CD4-positive, alpha-beta T cell (primary cell): ENCODE measurements at regions not wholly inside any gene's neighbourhood (a gene's known extent, or its start where the extent isn't known, plus 50 kb on each side); places are given as distances from the start of the nearest gene placed in this dataset.

Experiments used
- ATAC-seq: fragments of 200-7000 bp; cut with Tn5 transposase; one replicate; pipeline ENCODE4 v1.10.0; 2022; ENCODE audit warnings: mild to moderate bottlenecking; ENCODE audit not compliant: poor library complexity
- CTCF ChIA-PET: fragments of 350-600 bp; sonication (Branson Sonifier 250); formaldehyde crosslinking; loops from one replicate; lab custom pipeline; 2021; ENCODE audit warnings: antibody characterized with exemption, inconsistent platforms; lab: Charles Lee
- POLR2A ChIA-PET: fragments of 350-600 bp; sonication (Branson Sonifier 250); formaldehyde crosslinking; loops from one replicate; lab custom pipeline; 2021; ENCODE audit warnings: antibody characterized with exemption, inconsistent platforms; lab: Charles Lee
- DNase-seq, 14 experiments: peaks; one replicate each; pipeline ENCODE4 v3.0.0-alpha.2; 2013 to 2020; ENCODE audit warnings: mixed read lengths in 2 of 14
- H3K27ac ChIP-seq, 2 donors: one replicate each; pipeline versions ENCODE4 v1.5.1 to v1.7.0; 2013; ENCODE audit warnings: low read length in 2 of 2, low read depth in 1 of 2, mild to moderate bottlenecking in 1 of 2
- H3K27me3 ChIP-seq, 2 experiments: 1 replicate in 1 of 2; 2 replicates in 1 of 2; pipeline versions ENCODE4 v1.6.1 to v1.7.0; 2013; ENCODE audit warnings: low read length in 2 of 2, control low read depth in 1 of 2, mild to moderate bottlenecking in 1 of 2, moderate library complexity in 1 of 2; ENCODE audit not compliant: insufficient read depth in 2 of 2, control insufficient read depth in 1 of 2
- H3K36me3 ChIP-seq: one replicate; pipeline ENCODE4 v1.6.1; 2013; ENCODE audit warnings: low read length, control low read depth; ENCODE audit not compliant: insufficient read depth
- H3K4me1 ChIP-seq: one replicate; pipeline ENCODE4 v1.6.1; 2013; ENCODE audit warnings: low read length, control low read depth; ENCODE audit not compliant: insufficient read depth
- H3K4me3 ChIP-seq: one replicate; pipeline ENCODE4 v1.5.1; 2013; ENCODE audit warnings: mild to moderate bottlenecking, low read length, moderate library complexity
- H3K9me3 ChIP-seq, 2 experiments: 1 replicate in 1 of 2; 2 replicates in 1 of 2; pipeline versions ENCODE4 v1.6.1 to v1.7.0; 2013; ENCODE audit warnings: low read length in 2 of 2, mild to moderate bottlenecking in 2 of 2, control low read depth in 1 of 2, moderate library complexity in 1 of 2; ENCODE audit not compliant: control insufficient read depth in 1 of 2, insufficient read depth in 1 of 2
- H3K27ac Mint-ChIP-seq: one replicate; pipeline ENCODE4 v1.8.0; 2020; ENCODE audit warnings: mixed read lengths
- H3K27me3 Mint-ChIP-seq: one replicate; pipeline ENCODE4 v1.8.0; 2021; ENCODE audit warnings: mixed read lengths
- H3K36me3 Mint-ChIP-seq: one replicate; pipeline ENCODE4 v1.8.0; 2021; ENCODE audit warnings: low read depth, mixed read lengths
- H3K4me1 Mint-ChIP-seq: one replicate; pipeline ENCODE4 v1.8.0; 2021; ENCODE audit warnings: low read depth, mixed read lengths
- H3K4me3 Mint-ChIP-seq: one replicate; pipeline ENCODE4 v1.8.0; 2020; ENCODE audit warnings: mild to moderate bottlenecking, mixed read lengths
- H3K9me3 Mint-ChIP-seq: one replicate; pipeline ENCODE4 v1.8.0; 2020; ENCODE audit warnings: mixed read lengths
- CTCF ChIP-seq: fragments of 200-600 bp; IDR thresholded peaks from one replicate; pipeline ENCODE4 v1.8.0; 2022; ENCODE audit warnings: antibody characterized with exemption, mild to moderate bottlenecking
- intact Hi-C, 2 experiments: fragments of 100-400 bp; cut with DNase I in 1 of 2; cut with micrococcal nuclease in 1 of 2; formaldehyde crosslinking; loops; one replicate each; pipeline versions ENCODE4 v1.15.1 to v1.9.0; 2023 to 2025; cut with DNase I, micrococcal nuclease

- no peaks in the 10 kb centered on the region for H3K36me3 Mint-ChIP-seq
- H3K9me3 Mint-ChIP-seq, result peaks cover 3% of the 10 kb centered on the region
- no peak overlapping the region for H3K4me3 Mint-ChIP-seq
- H3K4me3 ChIP-seq, result no peak overlapping the region
- no peaks in the 10 kb centered on the region for H3K9me3 ChIP-seq
- TF ChIP-seq CTCF, result no peak
- H3K4me1 Mint-ChIP-seq, result no peaks in the 10 kb centered on the region
- ATAC-seq (no peak), DNase-seq (no peak)
- H3K27me3 ChIP-seq, result peaks cover 0 to 3% of the 10 kb centered on the region in 2 experiments
- no peak overlapping the region for H3K27ac ChIP-seq
- CTCF ChIA-PET, result no interaction called here
- no peaks in the 10 kb centered on the region for H3K4me1 ChIP-seq
- intact Hi-C loops, result no loop called here
- no peak overlapping the region for H3K27ac Mint-ChIP-seq
- peaks cover 37% of the 10 kb centered on the region for H3K27me3 Mint-ChIP-seq
- H3K36me3 ChIP-seq, result no peaks in the 10 kb centered on the region
- POLR2A ChIA-PET, result interaction anchor here (0.6 kb wide), 1 partner anchor 426 kb away, joined by 3 read pairs; no protein-coding TSS in a partner anchor
These were observed 305.4 kb upstream of the CHD6 start for GRCh38 chr20:41923624-41924023.

GRCh38 chr20:41913146-41913545 lies 295.0 kb upstream of the CHD6 start:
- no peak for ATAC-seq
- peaks cover 2% of the 10 kb centered on the region for H3K9me3 Mint-ChIP-seq
- ChIA-PET POLR2A (no interaction called here), CTCF (no interaction called here)
- no peak overlapping the region for H3K27ac ChIP-seq
- peaks cover 24% of the 10 kb centered on the region for H3K27me3 Mint-ChIP-seq
- DNase-seq, result no peak
- intact Hi-C loops, result no loop called here
- H3K27me3 ChIP-seq, result no peaks in the 10 kb centered on the region
- no peak overlapping the region for H3K4me3 ChIP-seq
- H3K27ac Mint-ChIP-seq, result no peak overlapping the region
- TF ChIP-seq CTCF, result no peak
- no peaks in the 10 kb centered on the region for H3K36me3 Mint-ChIP-seq
- no peaks in the 10 kb centered on the region for H3K4me1 ChIP-seq
- H3K4me3 Mint-ChIP-seq, result no peak overlapping the region
- no peaks in the 10 kb centered on the region for H3K4me1 Mint-ChIP-seq
- H3K36me3 ChIP-seq, result no peaks in the 10 kb centered on the region
- peaks cover 0 to 4% of the 10 kb centered on the region in 2 experiments for H3K9me3 ChIP-seq

GRCh38 chr20:41910558-41910957 lies 292.4 kb upstream of the CHD6 start:
- Mint-ChIP-seq H3K27me3 (peaks cover 7% of the 10 kb centered on the region), H3K9me3 (peaks cover 2% of the 10 kb centered on the region), H3K36me3 (no peaks in the 10 kb centered on the region), H3K27ac (no peak overlapping the region), H3K4me1 (no peaks in the 10 kb centered on the region), H3K4me3 (no peak overlapping the region)
- CTCF ChIA-PET, result no interaction called here
- peaks cover 0 to 4% of the 10 kb centered on the region in 2 experiments for H3K9me3 ChIP-seq
- no peak for ATAC-seq
- no peak for TF ChIP-seq CTCF
- POLR2A ChIA-PET, result no interaction called here
- no peak for DNase-seq
- H3K36me3 ChIP-seq, result no peaks in the 10 kb centered on the region
- no peaks in the 10 kb centered on the region for H3K4me1 ChIP-seq
- no peak overlapping the region for H3K4me3 ChIP-seq
- intact Hi-C loops, result no loop called here
- no peak overlapping the region for H3K27ac ChIP-seq
- no peaks in the 10 kb centered on the region for H3K27me3 ChIP-seq
